PC-9 (cell line): ENCODE measurements at regions not wholly inside any gene's neighbourhood (a gene's known extent, or its start where the extent isn't known, plus 50 kb on each side); places are given as distances from the start of the nearest gene placed in this dataset.

ENCODE experiments used
- CTCF ChIP-seq: fragments of 200-600 bp; sonication (generic); conservative IDR thresholded peaks from 2 replicates; pipeline ENCODE4 v1.6.1; 2017; ENCODE audit warnings: mixed run types, antibody characterized with exemption, mild to moderate bottlenecking, moderate library complexity
- EZH2 ChIP-seq: fragments of 200-600 bp; sonication (generic); IDR thresholded peaks from 2 replicates; pipeline ENCODE4 v1.8.0; 2017; ENCODE audit warnings: antibody characterized with exemption, low read depth

DNA sequence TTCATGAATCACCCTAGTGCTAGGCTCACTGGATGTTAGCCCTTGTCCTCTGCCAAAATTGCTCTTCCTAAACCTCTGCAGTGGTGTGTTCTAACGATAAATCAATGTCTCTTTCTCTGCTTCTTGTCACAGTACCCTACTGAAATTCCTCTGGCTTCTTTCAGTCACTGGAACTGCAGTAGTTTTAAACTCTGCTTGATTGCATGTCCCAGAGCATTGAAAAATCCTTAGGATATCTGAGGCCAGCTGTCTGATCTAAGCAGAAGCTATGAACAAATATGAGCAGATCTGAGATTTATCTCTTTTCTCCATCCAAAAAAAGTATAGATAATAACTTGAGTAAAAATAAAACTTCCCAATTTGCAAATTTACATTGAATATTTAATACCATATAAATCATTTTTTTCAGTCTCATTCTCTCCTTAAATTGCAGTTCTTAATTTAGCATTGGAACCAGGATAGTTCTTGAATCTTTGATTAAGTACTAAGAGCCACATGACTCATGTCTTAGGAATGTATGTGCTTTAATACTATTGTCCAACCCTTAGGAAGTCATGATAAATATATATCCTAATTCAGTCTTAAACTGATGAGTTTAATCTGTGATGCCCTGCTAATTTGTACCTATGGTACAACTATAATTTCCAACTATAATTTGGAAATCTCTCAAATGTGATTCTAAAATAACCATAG, 169.7 kb downstream of the PDHA2 start:
- TF ChIP-seq CTCF (no peak), EZH2 (no peak)
